ENCODE measurements at regions not wholly inside any gene's neighbourhood (a gene's known extent, or its start where the extent isn't known, plus 50 kb on each side); places are given as distances from the start of the nearest gene placed in this dataset.

- Mint-ChIP-seq H3K4me3 (no peak overlapping the region), H3K4me1 (no peaks in the 10 kb centered on the region), H3K9me3 (no peaks in the 10 kb centered on the region), H3K36me3 (peaks cover 36% of the 10 kb centered on the region), H3K27me3 (ENCODE audit: low read depth) (no peaks in the 10 kb centered on the region), H3K27ac (no peak overlapping the region)
- DNase-seq (ENCODE audit: low spot score): no peak
- TF ChIP-seq ERG (CRISPR knock-in tag; IDR thresholded peaks at IDR 0.05) (no peak), ZNF317 (CRISPR knock-in tag; IDR thresholded peaks at IDR 0.05; ENCODE audit: borderline replicate concordance, low read depth) (no peak), EMX1 (CRISPR knock-in tag; IDR thresholded peaks at IDR 0.05) (no peak), ZNF219 (CRISPR knock-in tag; IDR thresholded peaks at IDR 0.05; ENCODE audit: borderline replicate concordance) (no peak), HMGA2 (CRISPR knock-in tag; IDR thresholded peaks at IDR 0.05) (no peak), TP53 (CRISPR knock-in tag; IDR thresholded peaks at IDR 0.05) (no peak), CREB1 (CRISPR knock-in tag; IDR thresholded peaks at IDR 0.05) (no peak), CREM (CRISPR knock-in tag; IDR thresholded peaks at IDR 0.05) (no peak), KAT7 (CRISPR knock-in tag; IDR thresholded peaks at IDR 0.05; ENCODE audit: borderline replicate concordance) (no peak), PRDM15 (CRISPR knock-in tag; IDR thresholded peaks at IDR 0.05) (no peak)
- no peak for ATAC-seq
- ChIA-PET CTCF (interaction anchor here (4.5 kb wide), 1 partner anchor 68 kb away, joined by 76 read pairs; no protein-coding TSS in a partner anchor), POLR2A (no interaction called here)
These were observed 356.8 kb downstream of the SEC14L1 start for GRCh38 chr17:77497578-77497934.

- peaks cover 33% of the 10 kb centered on the region for H3K36me3 Mint-ChIP-seq
- no peaks in the 10 kb centered on the region for H3K4me1 Mint-ChIP-seq
- no peak for ATAC-seq
- DNase-seq (ENCODE audit: low spot score): no peak
- H3K4me3 Mint-ChIP-seq: no peak overlapping the region
- POLR2A ChIA-PET: no interaction called here
- no peak overlapping the region for H3K27ac Mint-ChIP-seq
- CTCF ChIA-PET: interaction anchor here (4.5 kb wide), 1 partner anchor 69 kb away, joined by 76 read pairs; no protein-coding TSS in a partner anchor
- H3K27me3 Mint-ChIP-seq (ENCODE audit: low read depth): no peaks in the 10 kb centered on the region
- TF ChIP-seq ATF6 (CRISPR knock-in tag; IDR thresholded peaks at IDR 0.05) (no peak), NR1H2 (CRISPR knock-in tag; IDR thresholded peaks at IDR 0.05) (no peak), OVOL2 (CRISPR knock-in tag; IDR thresholded peaks at IDR 0.05; ENCODE audit: borderline replicate concordance) (no peak), RORB (CRISPR knock-in tag; IDR thresholded peaks at IDR 0.05) (no peak), ZNF416 (CRISPR knock-in tag; IDR thresholded peaks at IDR 0.05) (no peak), ZNF423 (CRISPR knock-in tag; IDR thresholded peaks at IDR 0.05) (no peak), AFF4 (CRISPR knock-in tag; IDR thresholded peaks at IDR 0.05; ENCODE audit: borderline replicate concordance) (no peak), ETV6 (CRISPR knock-in tag; IDR thresholded peaks at IDR 0.05) (no peak), ZNF232 (CRISPR knock-in tag; IDR thresholded peaks at IDR 0.05) (no peak), SOX15 (CRISPR knock-in tag; IDR thresholded peaks at IDR 0.05) (no peak)
- no peaks in the 10 kb centered on the region for H3K9me3 Mint-ChIP-seq
These were observed 357.4 kb downstream of the SEC14L1 start for GRCh38 chr17:77498091-77498741.

Measured in WTC11 (cell line).